ENCODE measurements at regions not wholly inside any gene's neighbourhood (a gene's known extent, or its start where the extent isn't known, plus 50 kb on each side); places are given as distances from the start of the nearest gene placed in this dataset.

- TF ChIP-seq CTCF (IDR thresholded peaks at IDR 0.05) (no peak), POLR2A (IDR thresholded peaks at IDR 0.05) (no peak)
Measured at GRCh38 chr7:109308816-109309215, 739.1 kb downstream of the DNAJB9 start.

Data from body of pancreas (tissue), 4 donors.